ENCODE measurements at regions not wholly inside any gene's neighbourhood (a gene's known extent, or its start where the extent isn't known, plus 50 kb on each side); places are given as distances from the start of the nearest gene placed in this dataset.

DNA sequence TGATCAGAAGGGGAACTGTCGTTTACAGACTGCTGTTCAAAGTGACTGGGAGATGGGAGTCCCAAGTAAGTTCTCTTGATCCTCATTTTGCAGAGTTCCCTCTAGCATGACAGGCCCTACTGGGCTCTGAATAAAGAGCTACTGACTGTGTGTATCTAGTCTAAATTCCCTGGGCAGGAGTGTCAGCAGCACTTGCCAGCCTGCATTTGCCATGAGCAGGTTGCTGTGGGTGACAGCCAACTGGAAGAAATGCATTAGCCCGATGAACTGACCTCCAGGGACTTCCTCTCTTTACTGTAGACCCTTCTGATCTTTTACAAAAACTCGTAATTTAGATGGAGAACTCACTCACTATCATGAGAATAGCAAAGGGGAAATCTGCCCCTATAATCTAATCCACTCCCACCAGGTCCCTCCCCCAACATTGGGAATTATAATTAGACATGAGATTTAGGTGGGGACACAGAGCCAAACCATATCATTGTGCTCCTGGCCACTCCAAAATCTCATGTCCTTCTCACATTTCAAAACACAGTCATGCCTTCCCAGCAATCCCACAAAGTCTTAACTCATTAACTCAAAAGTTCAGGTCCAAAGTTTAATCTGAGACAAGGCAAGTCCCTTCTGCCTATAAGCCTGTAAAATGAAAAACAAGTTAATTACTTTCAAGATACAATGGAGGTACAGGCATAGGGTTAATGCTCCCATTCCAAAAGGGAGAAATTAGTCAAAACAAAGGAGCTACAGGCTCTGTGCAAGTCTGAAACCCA, 78.9 kb upstream of the CXCL14 start:
- DNase-seq = no peak

DNA sequence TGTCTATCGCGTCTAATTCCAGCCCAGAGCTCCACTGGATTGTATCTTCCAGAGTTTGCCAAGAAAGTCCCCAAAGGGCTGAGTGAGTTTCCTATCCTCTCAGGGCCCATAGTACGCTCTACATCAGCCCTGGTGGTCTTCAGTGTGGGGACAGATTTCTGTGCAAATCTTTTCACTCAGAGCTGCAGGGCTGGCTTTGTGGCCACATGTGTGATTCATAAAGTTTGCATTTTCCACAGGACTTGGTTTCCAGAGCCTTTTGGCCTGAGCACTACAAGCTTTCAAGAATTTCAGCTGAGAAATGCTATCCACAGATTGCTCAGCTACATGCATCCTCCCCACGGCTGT, 76.7 kb upstream of the CXCL14 start:
- DNase-seq = no peak

DNA sequence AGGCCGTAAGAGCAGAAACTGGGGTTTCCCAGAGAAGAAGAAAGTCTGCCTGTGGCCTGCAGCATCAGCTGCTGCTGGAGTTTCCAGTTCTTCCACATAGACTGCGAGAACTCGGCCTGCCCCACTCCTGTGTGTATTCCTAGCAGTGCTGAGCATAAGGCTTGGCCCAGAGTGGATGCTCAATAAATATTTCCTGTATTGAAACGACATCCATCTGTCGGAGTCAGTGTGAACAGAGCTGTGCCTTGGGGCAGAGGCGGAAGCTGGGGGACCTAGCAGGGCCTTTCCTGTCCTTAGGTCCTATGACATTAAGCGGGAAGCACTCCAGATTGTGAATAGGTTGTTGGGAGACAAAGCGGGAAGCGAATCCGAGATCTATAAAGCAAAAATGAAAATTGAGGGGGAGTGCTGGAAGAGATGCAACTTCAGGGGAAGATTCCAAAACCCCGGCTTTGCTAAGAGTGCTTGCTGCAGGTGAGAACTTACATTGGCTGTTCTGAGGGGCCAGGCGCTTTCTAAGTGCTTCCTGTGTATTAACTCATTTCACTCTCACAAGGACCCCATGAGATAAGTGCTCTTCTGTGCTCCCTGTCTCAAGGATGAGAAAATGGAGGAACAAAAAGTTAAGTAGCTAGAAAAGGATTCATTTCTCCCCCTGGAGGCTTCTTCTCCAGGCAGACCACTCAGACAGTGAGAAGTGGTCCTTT, 76.1 kb upstream of the CXCL14 start:
- DNase-seq = no peak

DNA sequence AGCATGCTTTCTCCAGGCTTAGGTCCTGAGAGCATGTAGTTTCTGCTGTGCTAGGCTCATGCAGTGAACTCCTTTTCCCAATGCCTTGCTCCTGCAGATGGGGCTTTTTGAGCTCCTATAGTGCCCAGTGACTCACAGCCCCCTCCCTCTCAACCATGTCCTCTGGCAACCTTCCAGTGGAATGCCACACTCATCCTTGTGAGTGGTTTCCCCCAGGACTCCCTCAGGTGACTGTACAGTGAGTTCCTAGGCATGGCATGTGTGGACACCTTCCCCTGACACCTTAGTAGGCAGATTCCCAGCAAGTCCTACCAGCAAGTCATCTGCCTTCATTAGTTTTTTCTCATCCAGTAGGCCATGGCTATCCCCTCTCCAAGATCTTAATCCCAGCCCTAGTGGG, 72.4 kb upstream of the CXCL14 start:
- no peak for DNase-seq

DNA sequence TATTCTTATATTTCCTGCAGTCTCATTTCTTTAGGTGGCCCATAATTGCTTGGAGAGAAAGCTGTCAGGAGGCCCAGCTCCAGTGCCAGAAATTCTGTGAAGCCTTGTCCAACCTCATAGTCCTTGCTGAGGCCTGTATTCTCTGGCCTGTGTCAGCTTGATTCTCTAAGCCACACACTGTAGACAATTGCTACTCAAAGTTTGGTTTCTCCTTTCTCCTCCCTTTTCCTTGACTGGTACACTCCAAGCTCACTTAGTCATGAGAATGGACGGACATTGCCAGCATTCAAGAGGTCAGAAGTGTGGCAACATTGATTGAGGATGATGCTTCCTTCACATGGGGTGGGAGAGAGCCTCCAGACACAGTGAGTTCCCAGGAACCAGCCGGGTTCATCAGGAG, 71.3 kb upstream of the CXCL14 start:
- DNase-seq = no peak

DNA sequence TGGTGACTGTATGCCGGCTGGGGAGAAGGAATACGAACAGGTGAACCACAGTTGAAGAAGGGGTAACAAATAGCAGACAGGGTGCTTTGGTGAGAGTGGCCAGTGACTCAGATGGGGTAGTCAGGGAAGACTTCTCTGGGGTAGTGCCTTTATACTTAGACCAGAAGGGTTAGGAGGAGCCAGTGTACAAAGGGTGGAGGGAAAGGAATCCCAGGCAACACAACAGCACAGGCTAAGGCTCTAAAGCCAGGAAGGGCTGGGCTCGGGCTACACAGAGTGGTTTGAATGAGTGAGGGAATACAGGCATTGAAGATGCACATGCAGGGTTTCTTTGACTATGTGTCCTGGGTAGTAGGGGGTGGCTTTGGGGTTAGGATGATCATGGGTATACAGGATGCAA, 70.6 kb upstream of the CXCL14 start:
- DNase-seq = no peak

DNA sequence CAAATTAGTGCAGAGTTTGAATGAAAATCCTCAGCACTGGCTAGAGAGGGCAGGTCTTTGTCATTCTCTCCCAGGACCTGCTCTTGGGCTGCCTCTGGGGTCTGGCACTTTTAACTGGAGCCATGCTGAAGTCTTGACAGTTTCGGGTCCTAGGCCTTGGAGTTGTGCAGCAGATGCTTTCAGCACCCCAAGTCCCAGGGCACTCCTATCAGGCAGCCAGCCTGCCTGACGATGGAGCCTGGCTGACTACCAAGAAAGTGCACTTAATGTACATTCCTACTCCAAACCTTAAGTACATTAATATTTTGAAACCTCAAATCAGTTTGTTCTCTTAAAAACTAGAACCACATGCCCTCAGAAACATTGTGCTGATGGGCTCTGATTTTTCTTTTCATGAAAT, 69.3 kb upstream of the CXCL14 start:
- DNase-seq = no peak

DNA sequence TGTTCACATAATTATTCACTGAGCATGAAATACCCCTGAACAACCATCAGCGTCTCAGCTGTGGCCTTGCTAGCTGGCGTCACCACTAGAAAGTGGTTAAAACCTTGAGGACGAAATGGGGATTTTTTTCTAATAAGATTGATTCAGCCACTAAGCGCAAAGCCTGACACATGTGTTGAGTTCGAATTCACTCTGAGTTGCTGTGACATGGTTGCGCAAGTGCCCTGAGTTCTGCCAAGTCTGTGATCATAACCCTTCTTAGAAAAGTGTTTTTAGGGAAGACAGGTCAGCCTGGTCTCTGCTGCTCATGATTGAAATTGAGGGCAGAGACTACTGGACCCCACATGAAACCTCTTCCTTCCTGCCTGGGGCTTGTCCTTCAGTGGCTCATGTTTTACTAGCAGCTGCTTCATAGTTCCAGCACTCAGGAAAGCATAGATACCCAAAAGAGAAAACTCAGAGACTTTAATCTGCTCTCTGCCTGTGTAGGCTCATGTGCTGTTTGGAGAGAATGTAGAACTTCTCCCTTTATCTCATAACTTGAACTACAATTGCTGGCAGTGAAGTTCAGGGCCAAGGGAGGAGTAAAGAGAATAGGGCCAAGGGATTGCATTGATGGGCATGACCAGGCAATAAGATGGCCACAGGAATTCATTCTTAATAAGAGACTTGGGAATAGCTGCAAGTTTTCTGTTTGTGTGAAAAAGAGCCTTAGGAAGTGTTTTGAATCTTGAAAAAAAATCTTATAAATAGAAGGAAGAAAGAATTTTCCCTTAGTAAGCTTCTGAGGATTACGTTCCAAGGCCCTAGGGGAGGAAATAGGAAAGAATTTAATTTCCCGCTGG, 66.8 kb upstream of the CXCL14 start:
- DNase-seq = no peak

DNA sequence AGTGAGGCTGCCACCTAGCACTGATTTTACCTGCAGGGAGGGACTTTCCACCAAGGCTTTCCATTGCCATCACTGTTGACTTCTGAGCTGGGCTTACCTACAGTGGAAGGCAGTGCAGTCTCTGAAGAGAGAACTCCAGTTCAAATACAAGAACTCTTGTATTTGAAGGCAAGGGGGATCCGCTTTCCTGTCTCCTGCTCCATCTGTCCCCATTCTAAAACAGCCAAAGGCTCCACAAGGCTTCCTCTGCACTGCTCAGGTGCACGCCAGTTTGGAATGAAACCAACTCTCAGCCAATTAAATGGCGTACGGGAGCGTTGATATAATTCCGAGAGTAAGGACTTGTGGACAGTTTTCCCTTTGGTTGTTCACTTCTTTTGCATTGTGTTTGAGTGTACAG, 66.0 kb upstream of the CXCL14 start:
- DNase-seq = no peak

DNA sequence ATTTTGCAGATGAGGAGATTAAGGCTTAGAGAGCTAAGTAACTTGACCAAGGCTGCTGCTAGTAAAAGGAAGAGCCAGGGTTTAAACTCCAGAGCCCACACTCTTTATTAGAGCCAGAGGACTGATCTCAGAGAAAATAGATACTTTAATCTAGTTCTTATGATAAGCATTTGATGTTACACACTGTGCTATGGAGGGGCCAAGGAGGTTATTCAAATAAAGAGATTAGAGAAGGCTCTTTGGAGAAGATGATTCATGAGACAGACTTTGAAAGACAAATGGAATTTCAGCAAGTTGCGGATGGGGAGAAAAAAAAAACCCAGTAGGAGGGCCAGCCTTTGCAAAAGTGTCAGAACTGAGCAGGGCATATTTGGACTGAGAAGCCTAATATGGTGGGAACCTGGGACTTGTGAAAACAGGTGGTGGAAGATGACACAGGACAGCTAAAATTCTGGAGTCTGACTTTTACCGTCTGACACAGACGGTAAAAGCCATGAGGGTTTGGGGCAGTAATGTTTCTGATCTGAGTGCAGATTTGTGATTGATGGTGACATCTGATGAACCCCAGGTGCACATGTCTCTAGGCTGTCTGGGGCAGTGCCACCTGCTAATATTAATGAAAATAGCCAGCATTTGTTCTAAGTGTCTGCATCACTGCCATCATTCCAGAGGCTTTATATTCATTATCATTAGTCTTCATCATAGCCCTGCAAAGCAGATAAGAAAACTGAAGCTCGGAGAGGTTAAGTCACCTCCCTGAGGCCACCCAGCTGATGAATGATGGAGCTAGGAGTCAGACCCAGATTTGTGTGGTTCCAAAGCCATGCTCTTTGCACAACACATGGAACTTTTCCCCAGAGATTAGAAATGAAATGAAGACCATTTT, 65.3 kb upstream of the CXCL14 start:
- no peak for DNase-seq

DNA sequence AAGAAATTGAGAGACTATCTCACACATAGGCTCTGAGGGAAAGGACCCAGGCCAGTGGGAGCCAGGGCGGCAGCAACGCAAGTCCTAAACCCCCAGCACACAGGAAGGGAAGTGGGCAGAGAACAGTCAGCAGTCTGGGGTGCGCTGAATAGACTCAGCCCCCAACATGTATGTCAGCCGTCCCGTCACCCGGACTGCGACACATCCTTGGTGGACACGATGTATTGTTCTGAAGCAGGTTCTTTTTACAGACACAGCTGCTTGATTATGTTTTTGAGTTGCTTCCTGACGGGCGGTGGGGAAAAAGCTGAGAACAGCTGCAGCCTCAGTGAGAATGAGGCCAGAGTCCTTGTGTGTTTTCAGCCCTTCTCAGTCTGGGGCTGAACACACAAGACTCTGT, 64.1 kb upstream of the CXCL14 start:
- DNase-seq = no peak

DNA sequence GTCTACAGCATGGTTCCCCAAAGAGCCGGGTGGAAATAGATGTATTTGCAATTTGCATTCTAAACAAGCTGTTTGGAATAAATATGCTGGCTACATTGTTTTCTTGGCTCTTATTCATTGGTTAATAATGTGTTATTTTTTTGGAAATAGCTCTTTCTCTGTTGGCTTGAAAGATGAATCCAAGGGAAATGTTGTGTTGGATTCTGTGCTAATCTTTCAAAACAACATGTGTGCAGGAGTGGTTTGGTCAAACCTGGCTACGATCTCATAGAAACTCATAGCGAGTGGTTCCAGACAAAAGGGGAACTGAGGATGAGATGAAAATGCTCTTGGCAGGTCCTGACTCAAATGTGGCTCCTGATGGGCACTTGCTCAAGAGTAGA, 63.7 kb upstream of the CXCL14 start:
- no peak for DNase-seq

DNA sequence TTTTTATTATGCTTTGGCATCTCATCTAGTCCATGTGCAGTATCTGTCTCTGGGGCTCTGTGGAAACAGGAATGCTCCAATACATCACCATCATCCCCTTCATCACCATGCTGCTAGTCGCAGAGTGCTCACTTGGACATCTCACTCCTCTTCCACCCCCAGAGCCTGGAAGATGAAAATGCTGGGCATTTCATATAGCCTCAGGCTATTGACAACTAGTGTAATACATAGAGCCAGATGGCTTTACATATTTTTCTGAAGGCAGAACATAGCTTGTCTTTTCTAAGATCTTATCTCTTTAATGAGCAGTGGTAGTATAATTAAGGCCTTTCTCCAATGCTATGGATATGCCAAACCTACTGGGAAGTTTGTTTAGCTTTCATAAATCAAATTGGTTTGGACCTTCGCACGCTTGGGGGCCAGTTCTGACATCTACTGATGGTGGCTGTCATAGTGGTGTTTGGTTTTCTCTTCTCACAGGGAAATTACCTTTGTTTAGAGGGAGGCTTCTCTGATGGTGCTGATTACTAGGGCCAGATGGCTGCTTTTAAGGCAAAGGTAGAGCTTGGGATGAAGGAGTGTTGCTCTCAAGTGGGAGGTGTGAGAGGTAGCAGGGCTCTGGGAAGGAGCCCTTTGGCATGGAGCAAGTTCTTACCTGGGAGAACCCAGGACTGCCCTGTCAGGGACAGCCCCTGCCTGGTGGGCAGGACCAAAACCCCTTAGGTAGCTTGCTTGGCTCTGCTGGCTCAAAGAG, 63.1 kb upstream of the CXCL14 start:
- DNase-seq = peak; percentile 0

DNA sequence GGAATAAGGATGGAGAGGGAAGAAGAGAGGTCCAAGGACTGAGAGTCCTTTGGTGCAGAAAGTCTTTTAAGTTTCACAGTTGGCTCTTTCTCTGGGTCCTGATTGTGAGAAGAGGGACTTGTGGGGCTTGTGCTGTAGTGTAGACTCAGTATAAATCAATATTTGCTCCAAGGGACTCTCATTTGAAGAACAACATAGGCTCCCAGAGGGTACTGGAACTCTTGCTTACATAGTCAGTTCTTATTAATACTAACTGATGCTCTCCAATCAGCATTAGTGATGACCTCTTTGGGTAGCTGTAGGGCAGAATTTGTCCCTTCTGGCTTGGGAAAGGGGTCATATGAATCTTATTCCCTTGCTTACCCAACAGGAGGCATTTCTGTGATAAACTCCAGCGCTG, 62.5 kb upstream of the CXCL14 start:
- no peak for DNase-seq

DNA sequence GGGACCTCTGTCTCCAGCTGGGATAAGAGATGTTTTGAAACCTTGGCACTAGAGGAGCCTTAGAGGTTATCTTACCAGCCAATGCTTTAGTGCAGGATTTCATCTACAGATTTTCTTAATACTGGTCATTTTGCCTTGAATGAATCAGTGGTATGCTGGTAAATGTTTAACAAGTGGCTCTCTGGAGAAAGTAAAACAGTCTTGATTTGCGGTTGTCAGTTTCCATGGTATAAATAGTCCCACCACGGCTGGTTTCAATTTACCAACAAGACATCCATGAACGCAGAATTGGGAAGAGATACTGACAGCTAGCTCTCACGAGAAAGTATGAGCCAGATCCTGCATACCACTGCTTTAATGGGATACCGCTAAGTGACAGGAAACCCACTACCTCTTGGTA, 56.7 kb upstream of the CXCL14 start:
- no peak for DNase-seq

DNA sequence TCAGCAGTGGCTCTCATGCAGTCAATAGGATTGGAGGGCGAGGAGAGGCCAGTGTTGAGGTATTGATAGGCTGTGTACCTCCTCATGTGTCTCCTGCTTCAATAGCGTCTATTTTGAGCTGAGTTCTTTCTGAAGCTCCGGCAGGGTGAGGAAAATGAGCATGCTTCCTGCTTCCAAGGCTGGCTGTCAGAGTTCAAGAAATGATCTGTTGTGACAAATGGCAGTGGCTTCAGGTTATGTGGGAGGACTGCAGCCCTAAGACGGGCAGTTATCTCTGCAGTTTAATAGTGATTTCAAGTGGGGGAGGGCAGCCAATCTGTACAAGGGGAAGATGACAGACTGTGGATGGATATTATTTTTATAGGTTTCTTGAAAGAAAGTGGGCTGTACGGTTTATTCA, 54.0 kb upstream of the CXCL14 start:
- DNase-seq = no peak

DNA sequence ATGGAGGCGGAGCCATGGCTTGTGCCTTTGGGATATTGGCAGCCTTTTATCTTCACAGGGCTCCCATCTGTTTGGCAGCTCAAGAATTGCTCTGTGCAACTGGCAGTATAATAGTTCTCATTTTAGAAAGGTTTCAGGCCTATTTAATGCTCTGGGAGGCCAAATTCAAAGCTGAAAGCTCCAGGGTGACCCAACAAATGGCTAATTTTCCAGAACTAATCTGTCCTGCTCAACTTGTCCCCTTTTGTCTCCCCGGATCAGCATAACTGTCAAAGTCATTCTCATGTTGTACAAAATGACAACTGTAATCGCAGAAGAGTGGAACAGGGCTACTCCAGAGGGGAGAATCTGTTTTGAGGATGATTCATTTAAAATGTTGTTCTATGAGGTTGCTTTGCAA, 52.6 kb upstream of the CXCL14 start:
- DNase-seq = no peak

DNA sequence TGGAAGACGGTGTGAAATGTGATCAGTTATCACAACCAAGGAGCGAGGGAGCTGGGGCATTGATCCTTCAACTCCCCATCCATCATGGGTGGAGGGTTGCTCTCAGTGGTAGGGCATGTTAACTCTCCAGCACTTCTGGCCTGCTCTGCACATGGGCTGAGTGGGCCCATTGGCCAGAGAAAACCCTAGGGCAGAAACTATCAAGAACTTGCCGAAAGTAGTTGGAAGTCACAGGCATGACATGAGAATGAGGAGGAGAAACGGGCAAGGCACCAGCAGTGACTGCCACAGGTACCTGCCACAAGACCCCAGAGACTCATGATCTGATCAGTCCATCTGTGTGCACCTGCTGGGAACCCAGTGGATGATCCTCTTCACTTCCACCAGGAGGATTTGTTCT, 50.9 kb upstream of the CXCL14 start:
- no peak for DNase-seq

DNA sequence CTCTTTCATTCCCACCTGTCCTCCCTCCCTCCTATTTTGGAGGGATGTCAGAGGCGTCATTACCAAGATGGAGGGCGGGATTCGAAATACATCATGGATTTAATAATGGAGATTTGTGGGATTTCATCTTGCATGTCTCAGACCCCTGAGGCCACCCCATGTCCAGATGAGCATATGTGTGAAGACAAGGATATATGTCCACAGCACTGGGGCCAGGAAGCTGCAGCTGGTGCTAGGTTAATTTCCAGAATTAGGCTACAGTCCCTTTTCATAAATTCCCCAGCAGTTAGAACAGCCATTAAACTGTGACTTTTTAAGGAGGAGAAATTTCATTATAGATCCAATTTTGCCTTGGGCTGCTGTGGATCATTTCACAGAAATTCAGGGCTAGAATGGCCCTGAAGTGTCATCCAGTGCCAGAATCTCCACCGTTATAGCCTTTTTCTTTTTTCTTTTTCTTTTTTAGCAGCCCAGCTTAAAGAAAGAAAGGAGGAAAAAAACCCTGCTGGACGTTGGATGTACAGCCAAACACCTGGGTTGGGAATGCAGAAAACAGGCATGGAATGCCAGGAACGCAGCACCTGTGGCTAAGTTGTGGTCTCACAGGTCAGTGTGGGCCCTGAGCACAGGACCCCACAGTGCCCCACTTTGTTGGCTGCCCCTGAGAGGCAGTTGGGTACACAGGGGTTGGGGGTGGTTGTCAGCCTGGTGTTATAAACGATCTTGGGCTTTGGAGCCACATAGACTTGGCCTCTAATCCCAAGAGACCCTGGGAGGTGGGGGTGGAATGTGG, 50.2 kb upstream of the CXCL14 start:
- no peak for DNase-seq

Data from NCI-H1694 treated with DMSO at 0.1 percent for 48 hours (cell line).